Neural cell (in vitro differentiated cells): ENCODE measurements at regions not wholly inside any gene's neighbourhood (a gene's known extent, or its start where the extent isn't known, plus 50 kb on each side); places are given as distances from the start of the nearest gene placed in this dataset.

Source experiments
- CTCF ChIP-seq: fragments of 450-650 bp; IDR thresholded peaks from 2 replicates; pipeline ENCODE4 v1.5.1; 2014; ENCODE audit warnings: antibody characterized with exemption, mild to moderate bottlenecking, moderate library complexity; ENCODE audit not compliant: poor library complexity, severe bottlenecking
- EP300 ChIP-seq: fragments of 450-650 bp; conservative IDR thresholded peaks from 2 replicates; pipeline ENCODE4 v1.6.1; 2014; ENCODE audit warnings: antibody characterized with exemption, mild to moderate bottlenecking, moderate library complexity; ENCODE audit not compliant: poor library complexity, severe bottlenecking
- EZH2 ChIP-seq: fragments of 200-600, 300-800 bp; shearing (Covaris generic), sonication (generic); IDR thresholded peaks from 2 replicates; pipeline ENCODE4 v1.6.1; 2014; ENCODE audit warnings: antibody characterized with exemption, low read length, borderline replicate concordance, mild to moderate bottlenecking; ENCODE audit not compliant: insufficient read depth, poor library complexity, severe bottlenecking
- POLR2AphosphoS5 ChIP-seq: IDR thresholded peaks from 2 replicates; pipeline ENCODE4 v1.6.1; 2012
- TAF1 ChIP-seq: IDR thresholded peaks from 2 replicates; pipeline ENCODE4 v1.6.1; 2012; ENCODE audit warnings: low read depth

GRCh38 chr2:210839034-210839433 is 282.6 kb downstream of the CPS1 start:
- TF ChIP-seq CTCF (no peak), EZH2 (no peak), EP300 (no peak), TAF1 (no peak), POLR2AphosphoS5 (no peak)
